AG10803 (cell line): ENCODE measurements at regions not wholly inside any gene's neighbourhood (a gene's known extent, or its start where the extent isn't known, plus 50 kb on each side); places are given as distances from the start of the nearest gene placed in this dataset.

Source experiments
- DNase-seq: peaks from one replicate; pipeline ENCODE4 v3.0.0; 2010; ENCODE audit warnings: low read depth
- H3K4me3 ChIP-seq: 2 replicates; pipeline ENCODE4 v1.5.1; 2011; ENCODE audit warnings: mild to moderate bottlenecking, low read length, control low read depth
- TF ChIP-seq, protein P1 (sequence below): conservative IDR thresholded peaks from 2 replicates; pipeline ENCODE4 v1.5.1; 2011; ENCODE audit warnings: mild to moderate bottlenecking, low read length, control low read depth, inconsistent platforms

DNA sequence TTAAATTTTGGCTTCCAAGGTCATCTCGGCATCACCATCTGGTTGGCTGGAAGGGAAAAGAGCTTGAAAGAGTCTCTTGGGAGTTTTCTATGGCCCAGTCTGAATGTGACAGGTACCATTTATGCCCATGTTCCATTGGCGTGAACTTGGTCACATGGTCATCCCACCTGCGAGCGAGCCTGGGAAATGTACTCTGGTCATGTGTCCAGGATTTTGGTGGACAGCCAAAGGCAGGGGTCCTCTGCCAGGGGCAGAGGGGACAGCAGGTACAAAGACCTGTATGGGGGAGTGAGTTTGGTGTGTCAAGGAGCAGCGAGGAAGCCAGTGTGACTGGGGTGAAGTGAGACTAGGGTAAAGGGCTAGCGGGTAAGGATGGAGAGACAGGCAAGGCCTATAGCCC is 112.6 kb downstream of the CDC5L start:
- TF ChIP-seq, protein P1, sequence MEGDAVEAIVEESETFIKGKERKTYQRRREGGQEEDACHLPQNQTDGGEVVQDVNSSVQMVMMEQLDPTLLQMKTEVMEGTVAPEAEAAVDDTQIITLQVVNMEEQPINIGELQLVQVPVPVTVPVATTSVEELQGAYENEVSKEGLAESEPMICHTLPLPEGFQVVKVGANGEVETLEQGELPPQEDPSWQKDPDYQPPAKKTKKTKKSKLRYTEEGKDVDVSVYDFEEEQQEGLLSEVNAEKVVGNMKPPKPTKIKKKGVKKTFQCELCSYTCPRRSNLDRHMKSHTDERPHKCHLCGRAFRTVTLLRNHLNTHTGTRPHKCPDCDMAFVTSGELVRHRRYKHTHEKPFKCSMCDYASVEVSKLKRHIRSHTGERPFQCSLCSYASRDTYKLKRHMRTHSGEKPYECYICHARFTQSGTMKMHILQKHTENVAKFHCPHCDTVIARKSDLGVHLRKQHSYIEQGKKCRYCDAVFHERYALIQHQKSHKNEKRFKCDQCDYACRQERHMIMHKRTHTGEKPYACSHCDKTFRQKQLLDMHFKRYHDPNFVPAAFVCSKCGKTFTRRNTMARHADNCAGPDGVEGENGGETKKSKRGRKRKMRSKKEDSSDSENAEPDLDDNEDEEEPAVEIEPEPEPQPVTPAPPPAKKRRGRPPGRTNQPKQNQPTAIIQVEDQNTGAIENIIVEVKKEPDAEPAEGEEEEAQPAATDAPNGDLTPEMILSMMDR = no peak
- H3K4me3 ChIP-seq = no peak overlapping the region
- no peak for DNase-seq

DNA sequence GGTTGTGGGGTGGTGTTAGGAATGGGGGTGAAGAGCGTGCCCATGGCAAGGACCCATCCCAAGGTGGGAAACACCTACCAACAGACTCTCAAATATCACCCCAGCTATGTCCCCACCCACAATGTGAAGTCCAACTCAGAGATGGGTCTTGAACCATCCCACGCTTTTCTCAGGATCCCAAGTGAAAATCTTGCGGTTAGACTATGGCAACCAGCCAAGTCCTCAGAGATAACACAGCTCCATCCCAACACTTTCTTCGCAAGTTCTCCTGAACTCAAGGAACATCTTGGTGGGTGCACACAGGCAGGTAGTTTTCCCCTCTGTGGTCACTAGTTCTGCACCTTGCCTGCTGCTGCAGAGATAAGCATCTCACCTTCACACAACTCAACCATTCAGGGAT is 116.0 kb downstream of the CDC5L start:
- DNase-seq = no peak
- TF ChIP-seq, protein P1 = no peak

DNA sequence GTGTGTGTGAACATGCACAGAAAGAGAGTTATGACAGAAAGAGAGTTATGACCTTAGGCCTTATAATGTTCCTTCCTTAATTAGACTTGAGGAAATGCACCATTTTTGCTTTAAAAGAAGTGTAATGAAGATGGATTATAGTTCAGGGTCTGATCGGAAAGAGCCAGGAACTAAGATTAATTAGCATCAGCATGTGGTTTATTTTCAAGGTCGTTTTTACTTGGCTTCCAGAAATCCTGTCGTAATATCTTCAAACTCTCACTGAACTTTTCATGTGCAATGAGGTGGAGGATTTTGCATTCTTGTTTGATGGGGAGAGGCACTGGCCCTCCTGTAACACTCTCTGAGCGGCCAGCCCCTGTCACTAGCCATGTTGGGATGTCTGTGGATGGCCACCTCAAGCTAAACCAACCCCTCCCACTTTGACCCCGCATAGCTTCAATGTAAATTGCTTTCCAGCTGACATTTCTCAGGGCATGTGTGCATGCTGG is 116.8 kb downstream of the CDC5L start:
- H3K4me3 ChIP-seq = no peak overlapping the region
- peak; percentile 37 for DNase-seq
- TF ChIP-seq, protein P1 = no peak

More for the DNA sequence above, 116.0 kb downstream of the CDC5L start:
- H3K4me3 ChIP-seq = no peak overlapping the region

DNA sequence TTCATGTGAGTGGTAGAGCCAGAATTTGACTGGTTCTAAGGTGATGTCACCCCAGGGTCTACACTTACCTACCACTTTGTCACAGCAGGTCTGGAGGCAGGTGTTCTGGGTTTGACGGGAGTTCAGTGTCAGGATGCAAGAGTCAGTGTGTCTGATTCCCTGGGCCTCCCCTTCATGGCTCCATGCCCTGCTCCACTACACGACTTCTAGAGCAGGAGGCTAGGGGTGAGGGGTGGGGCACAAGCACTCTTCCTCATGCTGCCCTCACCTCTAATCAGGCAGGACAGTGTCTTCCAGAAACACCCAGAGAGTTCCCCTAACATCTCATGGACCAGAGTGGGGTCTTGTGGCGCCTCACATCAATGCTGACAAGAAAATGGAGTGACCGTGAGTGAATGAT is 118.2 kb downstream of the CDC5L start:
- no peak overlapping the region for H3K4me3 ChIP-seq
- DNase-seq = no peak
- TF ChIP-seq, protein P1 = no peak

DNA sequence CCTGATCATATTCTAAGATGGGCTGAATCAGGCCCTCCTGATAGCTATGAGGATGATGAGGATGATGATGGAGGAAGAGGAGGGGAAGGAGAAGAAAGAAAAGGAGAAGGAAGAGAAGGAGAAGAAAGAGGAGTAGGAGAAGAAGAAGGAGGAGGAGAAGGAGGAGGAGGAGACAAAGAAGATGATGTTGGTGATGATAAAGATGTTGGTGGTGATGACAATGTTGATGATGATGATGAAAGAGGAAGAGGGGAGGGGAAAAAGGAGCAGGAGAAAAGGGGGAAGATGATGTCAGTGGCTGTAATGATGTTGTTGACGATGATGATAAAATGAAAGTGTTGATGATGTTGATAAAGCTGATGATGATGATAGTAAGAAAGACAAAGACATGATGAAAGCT is 119.5 kb downstream of the CDC5L start:
- DNase-seq = no peak
- H3K4me3 ChIP-seq = no peak overlapping the region
- TF ChIP-seq, protein P1 = no peak

DNA sequence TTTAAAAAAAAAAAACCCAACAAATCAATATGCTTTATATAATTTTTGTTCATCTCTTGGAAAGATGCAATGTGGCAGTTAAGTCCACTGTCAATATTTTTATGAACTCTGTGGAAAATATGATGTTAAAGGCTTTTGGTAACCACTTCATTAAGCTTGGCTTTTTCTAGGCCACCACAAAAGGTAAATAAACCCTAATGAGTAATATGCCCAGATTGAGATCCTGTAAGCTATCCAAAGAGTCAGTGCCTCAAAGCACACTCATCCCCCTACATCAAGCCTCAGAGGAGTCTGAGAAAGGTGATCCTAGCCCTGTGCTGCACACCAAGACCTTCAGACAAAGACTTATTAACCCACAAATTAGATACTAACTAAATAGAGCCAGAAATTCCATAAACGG is 121.1 kb downstream of the CDC5L start:
- peak; percentile 60 for DNase-seq
- H3K4me3 ChIP-seq = no peak overlapping the region
- TF ChIP-seq, protein P1 = no peak

DNA sequence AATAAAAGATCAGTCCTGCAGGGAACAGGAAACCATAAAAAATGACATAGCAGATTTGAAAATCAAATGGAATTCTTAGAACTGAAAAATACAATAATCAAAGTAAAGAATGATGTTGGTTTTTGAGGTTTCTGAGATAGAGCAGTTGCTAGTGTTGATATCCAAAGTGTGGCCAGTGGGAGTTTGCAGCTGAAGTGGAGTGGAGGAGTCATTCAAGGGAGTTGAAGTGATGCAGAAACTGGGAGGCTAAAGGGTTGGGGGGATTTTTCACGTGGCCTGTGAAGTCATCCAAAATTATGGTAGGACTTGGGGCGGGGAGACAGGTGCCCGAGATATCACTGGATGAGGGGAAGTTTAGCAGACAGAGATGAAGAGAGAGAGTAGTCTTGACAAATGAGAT is 123.6 kb downstream of the CDC5L start:
- TF ChIP-seq, protein P1 = no peak
- DNase-seq = no peak
- no peak overlapping the region for H3K4me3 ChIP-seq
